HTR-8/SVneo (cell line): ENCODE measurements at regions not wholly inside any gene's neighbourhood (a gene's known extent, or its start where the extent isn't known, plus 50 kb on each side); places are given as distances from the start of the nearest gene placed in this dataset.
A peak's percentile ranks its signal among the peaks of the same experiment; 100 is the strongest.
"Not testable (repeated sequence)": the region's sequence is repeated elsewhere in the genome, so short reads cannot be mapped to it uniquely, and the experiment has no call there.

Experiments used
- DNase-seq: peaks from one replicate; pipeline ENCODE4 v3.0.0; 2011; ENCODE audit warnings: low spot score, mixed read lengths; ENCODE audit not compliant: insufficient read length
- FAIRE-seq: peaks from 2 replicates; lab custom pipeline; 2011; peaks lifted over from hg19 to GRCh38; lab: Jason Lieb, UNC

DNA sequence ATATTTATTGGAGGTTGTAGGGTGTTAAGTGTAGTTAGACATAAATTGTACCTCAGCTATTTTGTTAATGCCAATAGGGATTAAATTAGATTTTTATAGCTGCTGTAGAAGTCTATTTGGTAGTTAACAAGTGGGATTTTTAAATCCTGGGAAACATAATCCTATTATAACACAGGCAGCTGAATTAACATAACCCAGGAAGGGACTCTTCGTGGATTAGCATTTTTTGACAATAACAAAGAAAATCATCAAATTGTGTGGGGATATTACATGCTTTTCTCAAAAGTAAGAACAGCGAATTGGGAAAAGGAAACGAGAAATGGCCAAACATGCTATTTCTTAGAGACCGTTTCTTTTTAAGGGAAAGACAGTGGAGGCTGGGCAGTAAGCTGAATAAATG, 172.8 kb downstream of the ZIC5 start:
- DNase-seq (no peak), FAIRE-seq (no peak)

DNA sequence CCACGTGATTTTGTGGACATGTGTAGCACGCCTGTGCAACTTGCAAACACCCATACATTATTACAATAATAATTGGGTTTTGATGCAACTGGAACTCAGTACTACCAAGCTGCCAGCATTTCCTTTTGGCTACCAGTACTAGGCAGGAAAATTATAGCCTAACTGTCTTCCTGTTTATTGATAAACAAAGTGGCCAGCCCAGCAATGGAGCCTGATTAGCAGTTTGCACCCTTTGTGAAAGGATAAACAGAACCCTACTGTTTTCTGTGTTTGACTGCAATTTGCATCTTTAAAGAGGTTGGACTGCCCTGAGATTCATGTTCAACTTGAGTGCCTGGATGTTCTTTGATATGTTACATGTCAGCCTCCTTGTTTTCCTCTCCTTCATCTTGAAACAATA, 173.9 kb downstream of the ZIC5 start:
- FAIRE-seq, result no peak
- no peak for DNase-seq

DNA sequence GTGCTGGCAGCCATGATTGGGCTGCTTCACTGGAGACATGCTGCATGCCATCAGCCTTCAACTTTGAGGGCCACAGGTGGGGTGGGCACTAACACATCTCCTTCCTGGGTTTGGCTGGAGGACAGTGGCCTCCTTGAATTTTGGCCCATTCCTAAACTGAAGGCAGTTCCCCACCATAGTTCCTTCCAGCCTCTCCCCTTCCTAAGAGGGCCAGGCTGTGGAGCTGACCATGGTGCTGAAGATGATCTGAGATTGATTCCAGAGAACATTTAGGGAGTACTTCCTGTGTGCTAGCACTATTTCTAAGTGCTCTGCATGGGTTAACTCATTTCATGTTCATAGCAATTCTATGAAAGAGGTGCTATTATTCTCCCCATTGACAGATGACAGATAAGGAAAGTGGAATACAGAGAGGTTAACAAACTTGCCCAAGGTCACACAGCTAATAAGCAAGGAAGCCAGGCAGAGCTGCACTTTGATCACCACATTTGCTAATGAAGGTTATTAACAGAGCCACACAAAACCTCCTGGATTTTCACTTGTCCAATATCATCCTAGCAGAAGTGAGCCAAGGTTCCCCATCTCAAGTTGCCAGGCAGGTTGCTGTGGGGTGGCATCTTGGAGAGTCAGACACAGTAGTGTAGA, 175.3 kb downstream of the ZIC5 start:
- FAIRE-seq, result no peak

DNA sequence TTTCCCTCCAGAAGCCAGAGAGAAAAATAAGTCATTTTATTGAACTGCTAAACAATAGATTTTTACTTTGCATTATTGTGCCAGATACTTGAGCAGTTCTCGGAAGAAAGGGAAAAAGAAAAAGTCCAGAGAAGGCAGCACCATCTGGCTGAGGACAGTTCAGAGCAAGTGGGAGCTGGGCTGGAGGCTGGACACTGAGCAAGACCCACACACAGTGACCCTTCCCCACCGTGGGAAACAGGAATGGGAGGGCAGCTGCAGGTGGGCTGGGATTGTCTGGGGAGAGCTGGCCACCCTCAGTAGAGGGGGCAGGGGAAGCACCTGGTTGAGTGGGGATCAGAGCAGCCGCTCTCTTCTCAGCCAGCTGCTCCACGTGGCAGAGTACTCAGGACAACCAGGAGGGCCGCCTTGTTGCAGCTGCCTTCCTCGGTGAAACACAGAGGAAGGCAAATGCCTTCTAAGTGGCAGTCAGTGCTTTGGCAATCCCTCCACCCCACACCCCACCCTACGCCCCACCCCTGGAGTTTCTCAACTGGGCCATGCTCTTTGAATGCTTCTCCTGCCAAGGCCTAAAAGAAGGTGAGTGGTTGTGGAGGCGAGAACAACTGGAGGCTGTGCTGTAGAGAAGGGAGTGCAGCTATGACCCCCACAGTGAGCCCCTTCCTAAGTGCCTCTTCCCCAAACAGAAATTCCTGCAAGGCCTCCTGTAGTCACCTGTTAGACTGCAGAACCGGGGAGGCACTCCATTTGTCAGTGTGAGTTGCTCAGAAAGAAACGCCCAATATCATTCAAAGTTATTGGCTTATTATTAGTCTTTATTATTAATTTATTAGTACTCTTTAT, 179.3 kb downstream of the ZIC5 start:
- DNase-seq, result no peak
- FAIRE-seq, result no peak

More for the DNA sequence above, 175.3 kb downstream of the ZIC5 start:
- DNase-seq, result peak; percentile 11

DNA sequence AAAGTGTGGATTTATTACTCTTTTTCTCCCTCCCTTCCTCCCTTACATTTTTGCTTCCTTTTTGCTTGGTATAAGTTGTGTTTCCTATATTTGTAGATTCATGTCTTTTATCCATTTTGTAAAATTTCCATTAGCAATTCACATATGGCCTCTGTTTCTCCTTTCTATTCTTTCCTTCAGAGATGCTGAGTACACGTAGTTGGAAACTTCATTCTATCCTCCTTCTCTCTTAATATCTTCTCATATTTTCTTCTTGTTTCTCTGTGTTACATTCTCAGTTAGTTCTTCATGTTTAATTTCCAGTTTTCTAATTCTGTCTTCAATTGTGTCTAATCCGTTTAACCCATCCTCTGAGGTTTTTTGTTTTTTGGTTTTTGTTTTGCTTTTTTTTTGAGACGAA, 188.9 kb downstream of the ZIC5 start:
- no peak for FAIRE-seq
- DNase-seq, result no peak

DNA sequence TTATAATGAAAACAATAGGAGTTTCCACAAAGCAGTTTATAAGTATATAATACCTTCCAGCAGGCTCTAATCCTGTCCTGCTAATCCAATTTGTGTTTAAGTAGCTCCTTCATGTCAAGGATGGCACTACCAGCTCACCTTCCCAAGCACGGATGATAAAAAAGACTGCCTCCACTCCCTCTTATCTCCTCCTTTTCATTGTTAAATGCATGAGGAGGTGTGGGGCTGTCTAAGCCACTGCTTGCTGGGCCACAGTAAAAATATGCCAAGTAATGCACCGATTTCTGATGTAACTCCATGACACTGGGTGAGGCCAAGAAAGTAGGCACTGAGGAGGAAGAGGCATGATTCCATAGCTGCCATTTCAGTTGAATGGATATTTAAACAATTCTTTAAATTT, 193.1 kb downstream of the ZIC5 start:
- DNase-seq, result no peak
- no peak for FAIRE-seq

DNA sequence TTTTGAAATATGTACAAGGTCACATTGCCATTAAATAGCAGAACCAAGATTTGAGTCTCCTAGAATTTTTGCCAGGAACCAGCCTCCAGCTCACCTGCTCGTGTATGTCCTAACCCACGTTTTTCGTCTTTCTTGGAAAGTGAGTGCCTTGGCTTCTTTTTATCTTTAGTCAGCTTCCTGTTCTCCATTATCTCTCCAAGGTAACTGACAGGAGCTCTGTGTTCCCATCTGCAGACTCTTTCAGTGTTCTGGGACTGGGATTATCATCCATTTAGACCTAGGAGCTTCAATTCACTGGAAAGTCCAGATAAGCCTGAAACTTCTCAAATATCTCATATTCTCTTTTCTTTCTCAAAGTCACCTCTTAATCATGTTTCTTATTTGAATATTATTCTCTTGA, 193.7 kb downstream of the ZIC5 start:
- FAIRE-seq (no peak), DNase-seq (no peak)

DNA sequence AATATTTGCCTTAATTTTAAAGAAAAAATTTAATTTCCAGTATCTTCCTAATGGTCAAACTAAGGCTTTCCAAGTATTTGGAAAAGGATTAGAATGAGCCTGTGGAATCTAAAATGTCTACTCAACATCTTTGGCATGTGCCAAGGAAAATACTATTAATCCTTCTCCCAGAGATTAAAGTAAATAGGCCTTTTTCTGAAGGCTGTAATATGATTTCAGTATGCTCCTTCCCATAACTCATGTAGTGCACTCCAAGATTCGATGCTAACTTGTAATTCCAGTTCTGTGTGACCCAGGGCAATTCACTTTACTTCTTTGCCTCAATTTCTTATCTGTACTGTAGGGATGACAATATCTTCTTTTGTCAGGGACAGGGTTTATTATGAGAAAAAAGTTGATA, 196.9 kb downstream of the ZIC5 start:
- no peak for FAIRE-seq
- DNase-seq, result no peak

DNA sequence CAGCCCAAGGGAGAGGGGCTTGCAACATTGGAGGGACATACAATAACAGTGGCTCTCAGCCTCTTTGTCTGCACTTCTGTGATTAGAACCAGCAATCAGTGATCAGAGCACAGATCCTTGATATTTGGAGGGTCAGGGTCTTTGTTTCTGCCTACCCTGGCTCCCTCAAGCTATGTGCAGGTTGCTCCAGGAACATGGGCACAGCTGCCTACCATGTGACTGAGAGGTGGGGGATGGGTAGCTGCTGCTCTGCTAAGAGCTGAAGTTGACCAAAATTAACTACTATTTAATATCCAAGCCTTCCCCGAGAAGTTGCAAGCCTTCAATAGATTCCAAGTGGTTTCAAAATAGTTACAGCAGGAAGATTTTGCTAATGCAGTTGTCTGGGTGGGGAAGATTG, 202.6 kb downstream of the ZIC5 start:
- FAIRE-seq, result no peak
- DNase-seq, result no peak

DNA sequence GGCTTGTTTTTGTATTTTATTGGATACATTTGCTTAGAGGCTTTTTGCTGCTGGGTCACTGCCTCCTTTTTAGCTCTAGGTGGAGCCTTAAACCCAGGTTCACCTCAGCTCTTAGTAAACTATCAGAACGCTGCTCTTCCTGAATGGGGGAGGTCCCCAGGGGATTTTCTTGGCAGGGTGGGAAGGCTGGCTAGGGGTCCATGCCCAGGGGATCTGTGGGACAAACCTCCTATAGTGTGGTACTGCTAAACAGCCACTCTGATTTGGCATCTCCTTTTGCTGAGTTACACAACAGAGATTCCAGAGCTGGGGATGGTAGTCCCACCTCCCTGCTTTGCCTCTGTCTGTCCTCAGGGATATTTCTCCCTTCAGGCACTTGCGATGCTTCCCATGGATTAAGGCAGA, 204.9 kb downstream of the ZIC5 start:
- DNase-seq (no peak), FAIRE-seq (no peak)

DNA sequence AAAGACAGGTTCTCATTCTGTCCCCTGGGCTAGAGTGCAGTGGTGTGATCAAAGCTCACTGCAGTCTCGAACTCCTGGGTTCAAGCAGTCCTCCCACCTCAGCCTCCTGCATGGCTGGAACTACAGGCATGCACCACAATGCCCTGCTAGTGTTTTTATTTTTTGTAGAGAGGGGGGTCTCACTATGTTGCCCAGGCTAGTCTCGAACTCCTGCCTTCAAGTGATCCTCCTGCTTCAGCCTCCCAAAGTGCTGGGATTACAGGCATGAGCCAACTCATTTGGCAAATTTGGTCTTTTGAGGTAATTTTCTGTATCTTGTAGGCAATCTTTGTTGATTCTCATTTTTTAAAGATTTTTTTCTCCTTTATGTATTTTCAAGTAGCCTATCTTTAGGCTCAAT, 205.7 kb downstream of the ZIC5 start:
- DNase-seq (no peak), FAIRE-seq (no peak)

DNA sequence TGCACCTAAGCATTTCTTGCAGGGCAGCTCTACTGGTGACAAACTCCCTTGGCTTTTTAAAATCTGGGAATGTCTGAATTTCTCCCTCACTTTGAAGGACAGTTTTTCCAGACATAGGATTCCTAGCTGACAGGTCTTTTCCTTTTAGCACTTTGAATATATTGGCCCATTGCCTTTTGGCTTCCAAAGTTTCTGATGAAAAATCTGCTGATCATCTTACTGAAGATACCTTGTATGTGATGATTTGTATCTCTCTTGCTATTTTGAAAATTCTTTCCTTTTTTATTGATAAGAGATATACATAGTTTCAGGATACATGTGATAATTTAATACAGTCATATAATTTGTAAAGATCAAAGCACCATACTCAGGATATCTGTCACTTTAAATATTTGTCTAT, 211.1 kb downstream of the ZIC5 start:
- FAIRE-seq (no peak), DNase-seq (no peak)

DNA sequence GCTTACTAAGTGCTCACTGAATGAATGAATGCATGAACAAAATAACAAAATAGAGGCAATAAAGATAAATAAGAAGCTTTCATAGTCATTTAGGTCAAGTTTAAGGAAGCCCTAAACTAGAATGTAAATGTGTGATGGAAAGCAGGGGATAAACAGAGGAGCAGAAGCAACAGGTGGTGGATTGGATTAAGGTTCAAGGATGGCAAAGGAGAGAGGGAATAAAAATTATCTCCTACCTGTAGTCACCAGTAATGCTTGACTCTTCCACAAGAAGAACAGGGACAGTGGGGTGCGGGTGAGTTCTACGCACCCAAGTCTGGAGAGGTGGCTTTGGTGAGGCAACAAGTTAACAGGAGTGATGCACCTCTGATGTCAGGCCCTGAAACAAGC, 212.4 kb downstream of the ZIC5 start:
- no peak for FAIRE-seq
- DNase-seq, result no peak

DNA sequence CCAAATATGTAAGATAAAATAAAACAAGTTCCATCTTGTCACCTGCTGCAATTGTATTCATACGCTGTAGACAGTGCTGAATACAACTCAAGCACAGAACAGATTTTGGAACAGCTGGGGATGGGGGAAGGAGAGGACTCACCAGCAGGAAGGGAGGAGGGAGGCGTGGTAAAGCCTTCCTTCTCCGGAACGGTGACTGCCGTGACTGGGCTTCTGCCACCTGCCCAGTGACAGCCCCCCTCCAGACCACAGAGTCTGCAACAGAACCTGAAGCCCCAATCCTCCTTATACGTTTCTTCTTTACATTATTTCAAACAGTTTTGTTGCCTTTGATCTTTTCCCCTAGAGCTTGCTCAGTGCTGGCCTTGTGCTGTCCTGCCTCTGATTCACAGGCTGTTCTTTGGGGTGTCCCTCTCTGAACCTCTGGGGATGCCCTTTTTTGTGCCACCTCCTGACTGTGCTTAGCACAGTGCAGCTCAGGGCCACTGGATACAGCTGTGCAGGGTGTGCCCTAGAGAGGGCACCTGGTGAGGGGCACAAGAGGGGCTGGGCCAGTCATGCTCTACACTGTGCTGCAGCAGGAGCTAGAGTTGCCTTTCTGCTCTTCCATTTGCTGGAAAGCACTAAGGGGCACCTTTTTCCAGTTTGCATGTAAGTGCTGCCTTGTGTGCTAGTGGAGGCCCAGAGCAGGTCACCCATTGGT, 213.0 kb downstream of the ZIC5 start:
- FAIRE-seq, result no peak
- no peak for DNase-seq

DNA sequence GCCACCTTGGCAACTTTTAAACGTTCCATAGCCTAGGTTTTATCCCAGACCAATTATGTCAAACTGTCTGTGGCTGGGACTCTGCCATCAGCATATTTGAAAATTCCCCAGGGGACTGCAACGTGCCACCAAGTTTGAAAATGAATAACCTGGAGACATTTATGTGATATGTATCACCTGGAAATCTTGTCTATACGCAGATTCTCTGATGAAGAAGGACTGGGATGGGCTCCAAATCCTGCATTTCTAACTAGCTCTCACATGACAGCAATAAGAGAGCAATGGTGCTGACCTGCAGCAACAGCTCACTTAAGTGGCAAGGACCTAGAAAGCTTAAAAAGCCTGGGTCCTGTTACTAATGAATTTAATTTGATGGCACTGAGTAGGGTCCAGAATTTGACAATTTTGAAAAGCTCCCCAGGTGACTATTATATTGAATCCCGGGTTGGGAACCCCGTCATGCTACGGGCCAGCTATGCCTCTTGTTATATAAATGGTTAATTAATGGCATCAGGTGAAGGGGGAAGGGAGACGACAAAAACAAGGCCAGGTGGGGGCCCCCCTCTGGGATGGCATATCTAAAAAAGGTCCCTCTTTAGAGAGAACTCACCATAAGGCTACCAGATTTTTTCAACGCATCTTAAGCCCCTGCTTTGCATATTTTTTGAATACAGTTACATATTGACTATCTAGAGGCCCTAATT, 213.7 kb downstream of the ZIC5 start:
- no peak for FAIRE-seq
- DNase-seq, result no peak

DNA sequence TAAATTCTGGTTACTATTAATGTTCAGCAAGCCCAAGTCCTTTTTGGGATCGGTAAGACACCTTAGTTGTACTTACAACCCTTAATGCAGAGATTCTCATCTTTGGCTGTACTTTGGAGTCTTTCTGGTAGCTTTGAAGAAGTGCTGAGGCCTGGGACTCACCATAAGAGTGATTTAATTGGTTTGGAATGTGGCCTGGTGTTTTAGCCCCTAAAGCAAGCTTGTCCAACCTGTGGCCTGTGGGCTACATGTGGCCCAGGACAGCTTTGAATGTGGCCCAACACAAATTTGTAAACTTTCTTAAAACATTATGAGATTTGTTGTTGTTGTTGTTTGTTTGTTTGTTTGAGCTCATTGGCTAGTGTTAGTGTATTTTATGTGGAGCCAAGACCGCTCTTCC, 215.3 kb downstream of the ZIC5 start:
- DNase-seq (no peak), FAIRE-seq (no peak)

DNA sequence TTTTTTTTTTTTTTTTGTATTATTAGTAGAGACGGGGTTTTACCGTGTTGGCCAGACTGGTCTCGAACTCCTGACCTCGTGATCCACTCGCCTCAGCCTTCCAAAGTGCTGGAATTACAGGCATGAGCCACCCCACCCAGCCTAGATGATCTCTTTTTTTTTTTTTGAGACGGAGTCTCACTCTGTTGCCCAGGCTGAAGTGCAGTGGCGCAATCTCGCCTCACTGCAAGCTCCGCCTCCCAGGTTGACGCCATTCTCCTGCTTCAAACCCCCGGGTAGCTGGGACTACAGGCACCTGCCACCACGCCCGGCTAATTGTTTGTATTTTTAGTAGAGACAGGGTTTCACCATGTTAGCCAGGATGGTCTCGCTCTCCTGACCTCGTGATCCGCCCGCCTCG, 216.8 kb downstream of the ZIC5 start:
- FAIRE-seq, DNase-seq: not testable (repeated sequence)

DNA sequence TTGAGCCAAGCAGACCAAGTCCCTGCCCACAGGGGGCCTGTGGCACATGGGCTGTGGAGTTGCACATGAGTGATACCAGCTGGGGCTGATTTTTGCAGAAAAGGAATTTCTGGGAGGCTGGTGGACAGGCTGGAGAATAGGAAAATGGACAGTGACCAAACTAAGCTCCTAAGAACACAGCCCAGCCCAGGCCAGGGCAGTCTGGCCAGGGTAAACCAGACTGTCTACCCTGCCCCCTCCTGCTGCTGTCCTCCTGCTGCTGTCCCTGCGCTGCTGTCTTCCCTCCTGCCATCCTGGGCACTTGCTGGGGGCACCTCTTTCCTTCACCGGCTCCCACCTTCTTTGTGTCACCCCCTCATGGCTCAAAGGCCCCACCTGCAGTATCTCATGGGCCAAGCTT, 219.2 kb downstream of the ZIC5 start:
- FAIRE-seq (no peak), DNase-seq (no peak)

DNA sequence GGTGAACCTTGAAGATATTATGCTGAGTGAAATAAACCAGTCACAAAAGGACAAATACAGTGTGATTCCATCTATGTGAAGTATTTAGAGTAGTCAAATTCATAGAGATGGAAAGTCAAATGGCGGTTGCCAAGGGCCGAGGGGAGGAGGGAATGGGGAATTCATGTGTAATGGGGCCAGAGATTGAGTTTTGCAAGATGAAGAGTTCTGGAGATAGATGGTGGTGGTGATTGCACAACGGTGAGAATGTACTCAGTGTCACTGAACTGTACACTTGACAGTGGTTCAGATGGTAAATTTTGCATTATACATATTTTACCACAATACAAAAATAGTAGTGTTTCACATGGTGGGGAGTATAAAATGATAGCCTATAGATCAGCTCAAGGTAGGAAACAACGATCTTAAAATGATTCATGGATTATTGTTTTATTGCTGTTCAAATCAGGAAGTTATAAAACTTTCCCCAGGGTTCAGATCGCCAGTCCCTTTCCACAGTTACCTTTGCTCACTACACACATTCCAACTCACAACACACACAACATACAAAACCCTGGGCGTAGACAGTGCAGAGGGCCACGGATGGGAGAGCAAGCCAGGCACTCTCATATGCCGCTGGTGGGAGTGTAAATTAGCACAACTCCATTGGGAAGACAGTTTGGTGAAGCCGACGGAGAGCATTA, 219.9 kb downstream of the ZIC5 start:
- DNase-seq (no peak), FAIRE-seq (no peak)

DNA sequence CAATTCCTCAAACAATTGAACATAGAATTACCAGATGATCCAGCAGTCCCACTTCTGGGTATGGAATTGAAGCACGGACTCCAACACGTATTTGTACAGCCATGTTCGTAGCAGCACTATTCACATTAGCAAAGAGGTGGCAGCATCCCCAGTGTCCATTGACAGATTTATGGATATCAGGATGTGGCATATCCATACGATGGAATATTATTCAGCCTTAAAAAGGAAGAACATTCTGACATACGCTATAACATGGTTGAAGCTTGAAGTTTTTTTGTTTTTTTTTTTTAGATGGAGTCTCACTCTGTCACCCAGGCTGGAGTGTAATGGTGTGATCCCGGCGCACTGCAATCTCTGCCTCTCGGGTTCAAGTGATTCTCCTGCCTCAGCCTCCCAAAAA, 220.6 kb downstream of the ZIC5 start:
- DNase-seq (no peak), FAIRE-seq (no peak)
